ENCODE measurements at regions not wholly inside any gene's neighbourhood (a gene's known extent, or its start where the extent isn't known, plus 50 kb on each side); places are given as distances from the start of the nearest gene placed in this dataset.
"Not testable (repeated sequence)": the region's sequence is repeated elsewhere in the genome, so short reads cannot be mapped to it uniquely, and the experiment has no call there.

DNA sequence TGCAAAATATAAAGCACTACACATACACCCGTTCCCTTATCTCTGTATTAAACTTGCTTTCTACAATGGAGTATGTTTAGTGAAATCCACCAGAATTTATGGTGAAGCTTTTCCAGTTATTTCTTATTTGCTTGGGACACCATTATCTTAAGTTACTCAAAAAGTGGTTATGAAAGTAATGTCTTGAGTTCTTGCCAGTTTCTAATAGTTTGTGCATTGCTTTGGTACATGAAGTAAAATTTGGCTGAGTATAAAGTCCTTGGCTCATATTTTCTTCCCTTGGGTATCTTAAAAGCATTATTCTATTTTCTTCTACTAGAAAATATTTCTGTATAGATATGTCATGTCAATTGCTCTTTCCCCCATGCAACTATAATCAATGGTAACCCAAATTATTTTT is 85.2 kb downstream of the POLR1F start:
- DNase-seq, result no peak

GRCh38 chr7:19621740-19622139 is 87.1 kb downstream of the POLR1F start:
- DNase-seq, result peak in 1 of 2 experiments; percentile 5

DNA sequence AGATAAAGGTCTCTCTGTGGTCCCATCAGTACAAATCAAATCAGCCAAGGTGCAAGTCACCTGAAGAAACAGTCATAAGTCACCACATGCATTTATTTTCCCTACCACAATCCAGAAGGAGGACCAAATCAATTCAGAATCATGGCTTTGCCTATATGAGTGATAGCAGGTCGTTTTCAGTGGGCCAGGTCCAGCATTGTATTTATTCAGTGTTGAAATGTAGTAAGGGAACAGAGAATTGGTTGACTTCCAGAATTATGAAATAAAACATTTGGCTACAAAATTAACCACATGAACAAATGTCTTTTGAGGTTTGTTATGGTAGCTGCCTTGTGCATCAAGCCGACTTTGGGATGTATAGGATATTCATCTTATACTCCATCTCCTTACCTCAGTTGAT is 88.4 kb downstream of the POLR1F start:
- DNase-seq, result no peak

GRCh38 chr7:19619122-19619521 is 89.7 kb downstream of the POLR1F start:
- DNase-seq, result no peak

- no peak for DNase-seq
These were observed 90.9 kb downstream of the POLR1F start for GRCh38 chr7:19617901-19618300.

- DNase-seq, result no peak
These were observed 98.5 kb downstream of the POLR1F start for GRCh38 chr7:19610194-19610943.

- DNase-seq, result no peak
These were observed 119.4 kb downstream of the POLR1F start for GRCh38 chr7:19589446-19589845.

GRCh38 chr7:19587291-19587690 is 121.5 kb downstream of the POLR1F start:
- DNase-seq, result peak; percentile 3 to 6

- no peak for DNase-seq
These were observed 123.1 kb downstream of the POLR1F start for GRCh38 chr7:19585761-19586160.

- no peak for DNase-seq
These were observed 132.8 kb downstream of the POLR1F start for GRCh38 chr7:19575909-19576557.

DNA sequence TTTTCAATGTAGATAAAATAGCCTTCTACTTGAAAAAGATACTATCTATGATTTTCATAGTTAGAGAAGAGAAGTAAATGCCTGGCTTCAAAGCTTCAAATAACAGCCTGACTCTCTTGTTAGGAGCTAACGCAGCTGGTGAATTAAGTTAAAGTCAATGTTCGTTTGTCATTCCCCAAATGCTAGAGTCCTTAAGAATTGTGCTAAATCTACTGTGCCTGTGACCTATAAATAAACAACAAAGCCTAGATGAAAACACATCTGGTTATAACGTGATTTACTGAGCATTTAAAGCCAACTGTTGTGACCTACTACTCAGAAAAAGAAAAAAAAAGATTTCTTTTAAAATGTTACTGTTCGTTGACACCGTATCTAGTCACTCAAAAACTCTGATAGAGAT is 134.7 kb downstream of the POLR1F start:
- DNase-seq, result no peak

- DNase-seq, result no peak
These were observed 136.3 kb downstream of the POLR1F start for GRCh38 chr7:19572566-19572965.

GRCh38 chr7:19567011-19567410 is 141.8 kb downstream of the POLR1F start:
- DNase-seq, result no peak

DNA sequence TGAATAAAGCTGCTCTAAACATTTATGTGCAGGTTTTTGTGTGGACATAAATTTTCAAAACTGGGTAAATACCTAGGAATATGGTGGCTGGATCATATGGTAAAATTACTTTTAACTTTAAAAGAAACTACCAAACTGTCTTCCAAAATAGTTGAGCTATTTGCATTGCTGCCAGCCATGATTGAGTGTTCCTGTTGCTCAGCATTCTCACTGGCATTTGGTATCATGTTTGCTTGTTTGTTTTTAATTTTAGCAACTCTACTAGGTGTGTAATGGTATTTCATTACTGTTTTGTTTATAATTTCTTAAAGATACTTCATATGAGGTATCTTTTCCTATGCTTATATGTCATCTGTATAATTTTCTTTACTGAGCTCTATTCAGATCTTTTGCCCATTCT is 143.2 kb downstream of the POLR1F start:
- no peak for DNase-seq

GRCh38 chr7:19561121-19561805 is 147.6 kb downstream of the POLR1F start:
- DNase-seq, result no peak

DNA sequence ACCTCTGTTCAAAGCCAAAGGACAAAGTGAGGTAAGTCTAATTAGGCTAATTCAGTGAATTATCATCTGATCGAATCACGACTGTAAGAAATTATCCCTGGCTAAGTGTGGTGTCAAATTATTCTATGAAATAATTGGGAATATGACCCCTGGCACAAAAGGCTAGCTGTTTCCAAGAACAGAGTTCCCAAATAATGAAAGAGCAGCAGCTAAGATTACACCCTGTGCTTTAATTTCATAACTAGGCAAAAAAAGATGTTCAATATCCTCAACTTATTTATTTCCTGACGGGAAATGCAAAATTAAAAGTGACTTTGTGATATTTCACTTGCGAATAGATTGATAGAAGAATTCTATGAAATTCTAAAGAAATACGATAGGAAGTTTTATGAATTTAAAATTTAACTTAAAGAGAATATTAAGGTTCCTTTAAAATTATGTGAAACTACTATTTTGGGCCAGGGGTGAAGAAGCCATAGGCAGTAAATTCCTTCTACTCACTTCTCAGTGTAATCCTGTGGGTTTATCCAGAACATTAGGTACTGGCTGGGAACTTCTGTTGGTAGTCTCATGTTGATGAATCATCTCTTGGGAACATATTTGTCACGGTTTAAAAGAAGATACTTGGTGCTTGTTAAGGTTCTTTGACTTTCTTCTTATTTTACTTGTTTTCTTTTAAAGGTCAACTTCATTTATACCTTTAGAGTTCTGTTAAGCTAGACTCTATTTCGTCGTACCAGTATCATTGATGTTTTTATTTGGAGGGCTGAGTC is 148.5 kb downstream of the POLR1F start:
- no peak for DNase-seq

- no peak for DNase-seq
These were observed 150.3 kb downstream of the POLR1F start for GRCh38 chr7:19558527-19558926.

DNA sequence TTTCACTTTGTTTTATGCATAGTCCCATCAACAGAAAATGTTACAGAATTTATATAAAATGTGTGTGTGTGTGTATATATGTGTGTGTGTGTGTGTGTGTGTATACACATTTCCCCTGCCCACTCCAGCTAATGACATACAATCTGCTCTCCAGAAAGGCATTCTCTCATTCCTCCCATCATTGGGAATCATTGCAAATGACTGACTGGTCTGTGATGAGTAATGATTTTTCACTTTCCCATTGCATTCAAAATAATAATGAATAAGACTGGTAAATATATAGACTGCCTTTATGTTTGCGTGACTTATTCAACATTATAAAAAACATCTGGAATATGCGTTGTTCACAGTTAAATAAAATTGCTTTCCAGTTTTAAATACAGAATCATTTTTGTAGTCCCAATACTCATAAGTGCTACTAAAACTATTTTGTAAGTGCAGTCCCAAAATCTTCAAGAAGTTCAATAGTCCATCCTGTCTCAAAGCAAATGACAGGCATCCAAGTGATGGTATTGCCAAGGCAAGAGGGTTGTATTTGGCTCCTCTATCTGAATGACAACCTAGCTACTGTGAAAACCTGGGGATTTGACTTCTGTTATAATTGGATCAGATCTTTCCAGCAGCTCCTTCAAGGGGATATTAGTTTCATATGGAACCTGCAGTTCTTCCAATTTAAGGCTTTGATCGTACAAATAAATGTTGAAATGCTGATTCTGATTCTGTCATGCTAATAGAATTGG is 150.9 kb downstream of the POLR1F start:
- no peak for DNase-seq

- DNase-seq, result no peak
These were observed 154.3 kb downstream of the POLR1F start for GRCh38 chr7:19554581-19554980.

DNA sequence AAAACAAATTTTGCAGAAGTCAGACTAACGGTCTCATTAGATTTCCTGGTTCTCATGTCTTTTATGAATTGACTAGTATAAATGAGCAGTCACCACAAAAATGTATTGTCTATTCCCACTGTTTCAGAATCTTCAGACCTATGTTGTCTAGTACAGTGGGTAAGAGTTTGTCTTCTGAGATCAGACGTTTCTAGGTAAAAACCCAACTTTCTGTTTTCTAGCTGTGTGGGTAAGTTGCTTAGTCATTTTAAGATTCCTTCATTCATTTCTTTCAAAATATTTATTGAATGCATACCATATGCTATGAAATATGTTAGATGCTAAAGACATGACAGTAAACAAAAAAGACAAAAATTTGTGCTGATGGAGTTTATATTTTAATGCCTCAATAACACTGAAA is 156.3 kb downstream of the POLR1F start:
- no peak for DNase-seq

GRCh38 chr7:19549246-19549645 is 159.6 kb downstream of the POLR1F start:
- DNase-seq, result not testable (repeated sequence)

- DNase-seq, result no peak
These were observed 170.9 kb downstream of the POLR1F start for GRCh38 chr7:19537942-19538401.
